ENCODE measurements at regions not wholly inside any gene's neighbourhood (a gene's known extent, or its start where the extent isn't known, plus 50 kb on each side); places are given as distances from the start of the nearest gene placed in this dataset.

GRCh38 chr11:103582351-103582909 lies 454.0 kb upstream of the DDI1 start:
- no peak overlapping the region for H3K27ac ChIP-seq (ENCODE audit: low read length)
- no peaks in the 10 kb centered on the region for H3K27me3 ChIP-seq (ENCODE audit: low read length)
- TF ChIP-seq, protein P1, sequence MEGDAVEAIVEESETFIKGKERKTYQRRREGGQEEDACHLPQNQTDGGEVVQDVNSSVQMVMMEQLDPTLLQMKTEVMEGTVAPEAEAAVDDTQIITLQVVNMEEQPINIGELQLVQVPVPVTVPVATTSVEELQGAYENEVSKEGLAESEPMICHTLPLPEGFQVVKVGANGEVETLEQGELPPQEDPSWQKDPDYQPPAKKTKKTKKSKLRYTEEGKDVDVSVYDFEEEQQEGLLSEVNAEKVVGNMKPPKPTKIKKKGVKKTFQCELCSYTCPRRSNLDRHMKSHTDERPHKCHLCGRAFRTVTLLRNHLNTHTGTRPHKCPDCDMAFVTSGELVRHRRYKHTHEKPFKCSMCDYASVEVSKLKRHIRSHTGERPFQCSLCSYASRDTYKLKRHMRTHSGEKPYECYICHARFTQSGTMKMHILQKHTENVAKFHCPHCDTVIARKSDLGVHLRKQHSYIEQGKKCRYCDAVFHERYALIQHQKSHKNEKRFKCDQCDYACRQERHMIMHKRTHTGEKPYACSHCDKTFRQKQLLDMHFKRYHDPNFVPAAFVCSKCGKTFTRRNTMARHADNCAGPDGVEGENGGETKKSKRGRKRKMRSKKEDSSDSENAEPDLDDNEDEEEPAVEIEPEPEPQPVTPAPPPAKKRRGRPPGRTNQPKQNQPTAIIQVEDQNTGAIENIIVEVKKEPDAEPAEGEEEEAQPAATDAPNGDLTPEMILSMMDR (conservative IDR thresholded peaks at IDR 0.05; ENCODE audit: low read depth, low read length): no peak
- TF ChIP-seq EZH2 (IDR thresholded peaks at IDR 0.05; ENCODE audit: low read length, unreplicated experiment) (no peak), EZH2phosphoT487 (IDR thresholded peaks at IDR 0.05; ENCODE audit: borderline replicate concordance, low read length) (no peak)
- no peaks in the 10 kb centered on the region for H3K4me1 ChIP-seq (ENCODE audit: insufficient read depth, low read length)
- intact Hi-C loops (cut with micrococcal nuclease): no loop called here
- no peak overlapping the region for H2AFZ ChIP-seq (ENCODE audit: low read length)
- H3K36me3 ChIP-seq (ENCODE audit: low read depth, low read length): no peaks in the 10 kb centered on the region
- BruUV-seq (replicated peaks): no TSS peak
- ChIA-PET CTCF (no interaction called here), POLR2A (ENCODE audit: unreplicated experiment) (no interaction called here)
- H3K79me2 ChIP-seq (ENCODE audit: low read length): no peaks in the 10 kb centered on the region
- no peaks in the 10 kb centered on the region for H3K9me3 ChIP-seq (ENCODE audit: low read length)
- no peak for ATAC-seq
- no peaks in the 10 kb centered on the region; the same call in 1 of the 2 replicates for H3K9me2 ChIP-seq (replicated peaks; ENCODE audit: low read length)
- DNase-seq: peak; percentile 19
- no peaks in the 10 kb centered on the region for H4K20me1 ChIP-seq (ENCODE audit: low read length)
- no peak overlapping the region for H3K4me2 ChIP-seq (ENCODE audit: low read length)
- H3K9ac ChIP-seq (ENCODE audit: low read length): no peak overlapping the region
- no peak overlapping the region for H3K4me3 ChIP-seq (ENCODE audit: low read length)
- H3F3A ChIP-seq (ENCODE audit: low read length, unreplicated experiment): no peaks in the 10 kb centered on the region

DNA sequence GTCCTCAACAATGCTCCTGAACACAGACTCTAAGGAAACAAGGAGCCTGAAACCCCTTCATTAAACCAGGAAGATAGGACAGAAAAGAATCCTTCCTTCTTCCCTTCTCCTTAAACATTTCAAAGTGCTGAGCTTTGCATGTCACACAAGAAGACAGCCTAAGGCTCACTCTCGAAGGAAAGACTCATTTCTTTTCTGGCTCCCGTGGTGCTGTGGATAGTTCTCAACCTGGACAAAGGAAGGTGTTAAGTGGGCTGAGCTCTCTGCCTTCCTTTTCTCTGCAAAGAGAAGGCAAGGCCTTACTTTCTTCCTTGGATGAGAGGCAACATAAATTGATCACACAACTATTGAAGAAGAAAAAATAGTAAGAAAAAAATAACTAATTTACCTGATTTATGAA lies 452.4 kb upstream of the DDI1 start:
- H3K36me3 ChIP-seq (ENCODE audit: low read depth, low read length): no peaks in the 10 kb centered on the region
- no peaks in the 10 kb centered on the region for H3K9me3 ChIP-seq (ENCODE audit: low read length)
- no peaks in the 10 kb centered on the region for H3F3A ChIP-seq (ENCODE audit: low read length, unreplicated experiment)
- H4K20me1 ChIP-seq (ENCODE audit: low read length): no peaks in the 10 kb centered on the region
- ChIA-PET POLR2A (ENCODE audit: unreplicated experiment) (interaction anchor here (0.6 kb wide), 1 partner anchor 217 kb away, joined by 3 read pairs; no protein-coding TSS in a partner anchor), CTCF (no interaction called here)
- no peak overlapping the region for H3K27ac ChIP-seq (ENCODE audit: low read length)
- no peak overlapping the region for H3K4me2 ChIP-seq (ENCODE audit: low read length)
- BruUV-seq (replicated peaks): no TSS peak
- no peaks in the 10 kb centered on the region for H3K4me1 ChIP-seq (ENCODE audit: insufficient read depth, low read length)
- intact Hi-C loops (cut with micrococcal nuclease): no loop called here
- no peaks in the 10 kb centered on the region; the same call in 1 of the 2 replicates for H3K9me2 ChIP-seq (replicated peaks; ENCODE audit: low read length)
- TF ChIP-seq EZH2 (IDR thresholded peaks at IDR 0.05; ENCODE audit: low read length, unreplicated experiment) (no peak), EZH2phosphoT487 (IDR thresholded peaks at IDR 0.05; ENCODE audit: borderline replicate concordance, low read length) (no peak)
- TF ChIP-seq, protein P1 (conservative IDR thresholded peaks at IDR 0.05; ENCODE audit: low read depth, low read length): no peak
- H3K27me3 ChIP-seq (ENCODE audit: low read length): no peaks in the 10 kb centered on the region
- H2AFZ ChIP-seq (ENCODE audit: low read length): no peak overlapping the region
- ATAC-seq: no peak
- no peak overlapping the region for H3K4me3 ChIP-seq (ENCODE audit: low read length)
- H3K79me2 ChIP-seq (ENCODE audit: low read length): no peaks in the 10 kb centered on the region
- DNase-seq: no peak
- H3K9ac ChIP-seq (ENCODE audit: low read length): no peak overlapping the region

DNA sequence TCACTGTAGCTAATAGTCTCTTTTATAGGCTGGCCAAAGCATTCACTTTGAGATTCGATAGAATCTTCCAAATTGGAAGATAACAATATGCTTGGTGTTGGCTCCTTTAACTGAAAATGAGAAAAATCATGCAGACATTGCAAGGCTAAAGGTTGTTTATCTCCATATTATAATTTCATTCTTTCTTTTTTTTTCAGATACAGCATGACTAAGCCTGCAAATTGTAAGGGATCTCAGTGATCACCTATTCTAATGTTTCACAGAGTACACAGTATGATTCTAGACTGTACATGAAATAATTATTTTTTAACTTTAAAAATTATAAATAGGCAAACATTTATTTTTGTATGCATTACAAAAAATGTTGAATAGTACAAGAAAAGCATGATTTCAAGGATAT lies 451.7 kb upstream of the DDI1 start:
- ATAC-seq (no peak), DNase-seq (no peak)
- Histone ChIP-seq H3F3A (ENCODE audit: low read length, unreplicated experiment) (no peaks in the 10 kb centered on the region), H3K79me2 (ENCODE audit: low read length) (no peaks in the 10 kb centered on the region), H3K4me3 (ENCODE audit: low read length) (no peak overlapping the region), H4K20me1 (ENCODE audit: low read length) (no peaks in the 10 kb centered on the region), H2AFZ (ENCODE audit: low read length) (no peak overlapping the region), H3K36me3 (ENCODE audit: low read depth, low read length) (no peaks in the 10 kb centered on the region), H3K9me3 (ENCODE audit: low read length) (no peaks in the 10 kb centered on the region), H3K27me3 (ENCODE audit: low read length) (no peaks in the 10 kb centered on the region), H3K27ac (ENCODE audit: low read length) (no peak overlapping the region), H3K9me2 (replicated peaks; ENCODE audit: low read length) (no peaks in the 10 kb centered on the region; the same call in 1 of the 2 replicates), H3K4me2 (ENCODE audit: low read length) (no peak overlapping the region), H3K9ac (ENCODE audit: low read length) (no peak overlapping the region), H3K4me1 (ENCODE audit: insufficient read depth, low read length) (no peaks in the 10 kb centered on the region)
- ChIA-PET CTCF (no interaction called here), POLR2A (ENCODE audit: unreplicated experiment) (no interaction called here)
- intact Hi-C loops (cut with micrococcal nuclease): no loop called here
- no TSS peak for BruUV-seq (replicated peaks)
- TF ChIP-seq, protein P1 (conservative IDR thresholded peaks at IDR 0.05; ENCODE audit: low read depth, low read length): no peak
- TF ChIP-seq EZH2 (IDR thresholded peaks at IDR 0.05; ENCODE audit: low read length, unreplicated experiment) (no peak), EZH2phosphoT487 (IDR thresholded peaks at IDR 0.05; ENCODE audit: borderline replicate concordance, low read length) (no peak)
